Stimulated activated CD4-positive, alpha-beta T cell treated with anti-CD3 and anti-CD28 coated beads, Interleukin-1b, Interleukin-23, amount 100 ng/mL, for 24 hours (primary cell): ENCODE measurements at regions not wholly inside any gene's neighbourhood (a gene's known extent, or its start where the extent isn't known, plus 50 kb on each side); places are given as distances from the start of the nearest gene placed in this dataset.
"Not testable (repeated sequence)": the region's sequence is repeated elsewhere in the genome, so short reads cannot be mapped to it uniquely, and the experiment has no call there.

Source experiments
- DNase-seq, 4 experiments: peaks; one replicate each; pipeline ENCODE4 v3.0.0-alpha.2; 2020; ENCODE audit warnings: low read depth in 4 of 4, low spot score in 1 of 4

GRCh38 chr4:64216741-64217140 lies 192.5 kb downstream of the TECRL start:
- DNase-seq = no peak

- DNase-seq = no peak
Measured at GRCh38 chr4:64205376-64205775, 203.9 kb downstream of the TECRL start.

GRCh38 chr4:64200001-64200555 lies 209.2 kb downstream of the TECRL start:
- DNase-seq = no peak

- no peak for DNase-seq
Measured at GRCh38 chr4:64195582-64195981, 213.7 kb downstream of the TECRL start.

- DNase-seq = no peak
Measured at GRCh38 chr4:64192731-64193412, 216.4 kb downstream of the TECRL start.

GRCh38 chr4:64174247-64174882 lies 234.9 kb downstream of the TECRL start:
- DNase-seq = no peak

- DNase-seq = no peak
Measured at GRCh38 chr4:64166365-64166764, 242.9 kb downstream of the TECRL start.

- DNase-seq = peak in 2 of 4 experiments; percentile 12 to 15
Measured at GRCh38 chr4:64158648-64159326, 250.5 kb downstream of the TECRL start.

- no peak for DNase-seq
Measured at GRCh38 chr4:64157397-64157796, 251.9 kb downstream of the TECRL start.

GRCh38 chr4:64156253-64156652 lies 253.0 kb downstream of the TECRL start:
- no peak for DNase-seq

- no peak for DNase-seq
Measured at GRCh38 chr4:64146030-64146429, 263.2 kb downstream of the TECRL start.

- DNase-seq = no peak
Measured at GRCh38 chr4:64144994-64145393, 264.3 kb downstream of the TECRL start.

GRCh38 chr4:64130907-64131306 lies 278.3 kb downstream of the TECRL start:
- DNase-seq = no peak

- DNase-seq = no peak
Measured at GRCh38 chr4:64125354-64125753, 283.9 kb downstream of the TECRL start.

- DNase-seq = no peak
Measured at GRCh38 chr4:64121803-64122202, 287.4 kb downstream of the TECRL start.

- no peak for DNase-seq
Measured at GRCh38 chr4:64105903-64106302, 303.3 kb downstream of the TECRL start.

- no peak for DNase-seq
Measured at GRCh38 chr4:64095398-64095797, 313.9 kb downstream of the TECRL start.

GRCh38 chr4:64079316-64079715 lies 329.9 kb downstream of the TECRL start:
- DNase-seq = no peak

GRCh38 chr4:64068096-64068495 lies 341.2 kb downstream of the TECRL start:
- DNase-seq = no peak

- DNase-seq = no peak
Measured at GRCh38 chr4:64062991-64063390, 346.3 kb downstream of the TECRL start.

- DNase-seq = not testable (repeated sequence)
Measured at GRCh38 chr4:64037033-64037432, 372.2 kb downstream of the TECRL start.

- DNase-seq = no peak
Measured at GRCh38 chr4:64022560-64022959, 386.7 kb downstream of the TECRL start.
